ENCODE measurements at regions not wholly inside any gene's neighbourhood (a gene's known extent, or its start where the extent isn't known, plus 50 kb on each side); places are given as distances from the start of the nearest gene placed in this dataset.

- intact Hi-C loops (cut with micrococcal nuclease): loop anchor here (5.0 kb wide), 1 partner anchor 51 kb away; no protein-coding TSS in a partner anchor
Observed at GRCh38 chr5:20470997-20471396, 483.0 kb upstream of the CDH18 start.

DNA sequence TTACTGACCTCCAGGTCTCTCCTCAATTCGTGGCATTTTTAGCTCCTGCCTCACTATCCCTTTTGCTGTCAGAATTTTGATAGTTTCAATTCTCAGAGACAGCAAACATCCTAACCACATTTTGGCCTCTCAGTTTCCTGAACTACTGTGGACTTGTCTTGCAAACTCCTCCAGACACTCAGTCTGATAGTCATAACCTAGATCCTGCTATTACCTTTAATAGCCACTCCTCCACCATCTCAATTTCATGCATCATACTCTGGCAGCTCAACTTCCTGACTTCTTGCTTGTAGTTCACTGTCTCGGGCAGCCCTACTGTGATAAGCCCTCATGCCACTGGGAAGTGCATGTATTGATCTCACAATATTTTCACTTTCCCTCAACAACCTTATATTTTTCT is 481.8 kb upstream of the CDH18 start:
- intact Hi-C loops (cut with micrococcal nuclease): loop anchor here (5.0 kb wide), 1 partner anchor 53 kb away; no protein-coding TSS in a partner anchor

GRCh38 chr5:20469390-20469789 is 481.4 kb upstream of the CDH18 start:
- intact Hi-C loops (cut with micrococcal nuclease): no loop called here

GRCh38 chr5:20466512-20466911 is 478.5 kb upstream of the CDH18 start:
- intact Hi-C loops (cut with micrococcal nuclease): no loop called here

GRCh38 chr5:20463206-20463605 is 475.2 kb upstream of the CDH18 start:
- intact Hi-C loops (cut with micrococcal nuclease): no loop called here

- intact Hi-C loops (cut with micrococcal nuclease): no loop called here
Observed at GRCh38 chr5:20446121-20446520, 458.1 kb upstream of the CDH18 start.

DNA sequence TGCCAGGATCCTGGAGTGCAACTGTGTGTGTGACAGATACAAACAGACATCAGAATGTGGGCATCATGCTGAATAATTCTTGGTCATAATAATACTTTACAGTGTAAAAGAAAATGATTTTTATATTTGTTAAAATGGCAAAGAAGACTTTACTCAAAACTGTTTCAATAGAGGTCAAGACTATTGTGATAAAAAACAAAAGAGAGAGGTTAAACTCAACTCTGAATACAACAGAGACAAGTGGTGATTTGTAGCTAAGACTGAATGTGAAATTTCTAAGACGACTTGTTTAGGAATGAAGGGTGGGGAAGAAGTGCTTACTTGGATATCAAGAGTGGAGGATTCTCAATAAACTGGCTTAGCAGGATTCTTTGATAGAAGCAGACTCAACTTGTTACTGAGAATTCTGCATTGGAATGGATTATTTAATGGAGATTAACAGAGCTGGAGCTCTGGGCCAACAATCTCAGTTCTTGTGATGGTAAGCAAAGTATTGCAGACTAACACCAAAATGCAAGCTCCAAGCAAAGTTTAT is 457.4 kb upstream of the CDH18 start:
- intact Hi-C loops (cut with micrococcal nuclease): no loop called here

DNA sequence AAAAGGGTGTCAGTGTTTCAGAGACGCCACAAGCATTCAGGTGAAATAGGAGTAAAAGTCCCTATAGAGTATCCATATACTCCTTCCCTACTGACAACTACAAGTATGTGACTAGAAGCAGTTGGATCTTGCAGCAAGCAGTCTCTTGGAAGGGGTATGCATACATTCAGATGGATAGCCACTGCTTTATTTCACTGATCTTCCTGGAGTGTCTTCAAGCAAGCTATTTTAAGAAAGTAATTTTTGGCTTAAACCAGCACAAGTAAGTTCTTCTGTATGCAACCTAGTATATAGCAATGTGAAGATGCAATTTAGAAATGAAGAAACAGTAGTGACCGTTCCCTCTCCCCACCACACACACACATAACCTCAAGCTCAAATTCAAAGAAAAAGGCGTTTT is 446.8 kb upstream of the CDH18 start:
- intact Hi-C loops (cut with micrococcal nuclease): no loop called here

- intact Hi-C loops (cut with micrococcal nuclease): no loop called here
Observed at GRCh38 chr5:20420991-20421595, 433.1 kb upstream of the CDH18 start.
